GM18858 (cell line): ENCODE measurements at regions not wholly inside any gene's neighbourhood (a gene's known extent, or its start where the extent isn't known, plus 50 kb on each side); places are given as distances from the start of the nearest gene placed in this dataset.
"Not testable (repeated sequence)": the region's sequence is repeated elsewhere in the genome, so short reads cannot be mapped to it uniquely, and the experiment has no call there.

Experiments used
- ATAC-seq: cut with Tn5 transposase; IDR thresholded peaks from one replicate; pipeline ENCODE4 v1.9.1; 2021; ENCODE audit not compliant: unreplicated experiment

DNA sequence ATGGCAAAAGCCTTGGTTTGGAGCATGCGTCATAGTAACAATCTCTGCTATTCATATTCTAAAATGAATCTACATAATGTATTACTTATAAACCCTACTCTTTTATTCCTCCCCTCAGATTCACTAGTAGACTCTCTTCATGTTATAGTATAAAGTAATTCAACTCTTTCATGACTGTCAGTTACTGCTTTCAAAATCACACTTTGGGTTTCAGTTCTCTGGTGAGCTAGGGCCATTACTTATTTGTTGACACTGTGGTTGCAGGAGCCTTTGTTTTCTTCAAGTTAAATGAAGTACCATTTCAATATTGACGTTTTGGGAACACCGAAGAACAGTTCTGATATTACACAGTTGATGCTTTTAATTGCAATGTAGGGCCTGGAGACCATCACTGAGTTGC lies 378.4 kb downstream of the DDX10 start:
- peak; percentile 55 for ATAC-seq

DNA sequence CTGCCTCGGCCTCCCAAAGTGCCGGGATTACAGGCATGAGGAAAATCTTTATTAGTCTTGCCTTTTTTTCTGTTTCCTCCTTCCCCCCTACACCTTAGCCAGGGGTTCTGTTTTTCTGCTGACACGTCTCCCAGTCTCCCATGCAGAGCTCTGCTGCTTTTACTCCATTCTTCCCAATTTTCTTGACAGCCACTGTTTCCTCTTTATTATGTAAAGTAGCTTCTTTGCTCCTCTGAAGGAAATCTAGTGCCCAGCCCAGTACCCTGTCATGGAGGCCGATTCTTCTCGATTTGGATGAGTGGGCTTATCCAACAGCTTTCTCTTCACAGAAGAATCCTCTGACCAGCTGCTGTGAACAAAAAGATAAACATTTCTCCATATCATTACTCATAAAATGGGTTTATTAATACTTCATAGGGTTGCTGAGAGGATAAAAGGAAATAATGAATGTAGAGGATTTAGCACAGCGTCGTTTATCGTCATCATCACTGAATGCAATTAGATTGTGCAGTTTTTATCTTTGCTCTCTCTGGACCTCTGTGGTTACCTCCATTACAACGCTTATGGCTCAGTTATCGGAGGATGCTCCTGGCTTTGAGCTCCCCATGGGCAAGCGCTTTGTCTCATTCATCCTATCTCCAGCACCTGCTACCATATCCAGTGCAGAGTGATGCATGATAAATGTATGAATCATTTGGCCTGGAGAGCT lies 375.6 kb upstream of the C11orf87 start:
- ATAC-seq = no peak

DNA sequence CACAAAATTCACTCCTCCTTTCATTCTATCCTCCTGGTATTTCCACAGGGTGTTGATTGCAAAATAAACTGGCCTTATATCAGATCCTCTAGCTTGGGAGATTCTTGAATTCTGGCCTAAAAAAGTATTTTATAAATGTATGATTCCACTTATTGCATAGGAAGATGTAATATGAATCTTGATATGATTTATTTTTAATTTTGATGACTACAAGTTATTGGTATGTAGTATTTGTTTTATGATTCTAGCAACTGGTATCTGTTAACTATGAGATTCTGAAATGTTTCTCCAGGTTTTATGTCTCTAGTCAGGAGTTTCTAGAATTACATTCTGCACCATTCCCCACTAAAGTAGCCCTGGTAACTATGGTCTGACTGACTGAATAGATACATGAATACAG lies 373.9 kb upstream of the C11orf87 start:
- no peak for ATAC-seq

DNA sequence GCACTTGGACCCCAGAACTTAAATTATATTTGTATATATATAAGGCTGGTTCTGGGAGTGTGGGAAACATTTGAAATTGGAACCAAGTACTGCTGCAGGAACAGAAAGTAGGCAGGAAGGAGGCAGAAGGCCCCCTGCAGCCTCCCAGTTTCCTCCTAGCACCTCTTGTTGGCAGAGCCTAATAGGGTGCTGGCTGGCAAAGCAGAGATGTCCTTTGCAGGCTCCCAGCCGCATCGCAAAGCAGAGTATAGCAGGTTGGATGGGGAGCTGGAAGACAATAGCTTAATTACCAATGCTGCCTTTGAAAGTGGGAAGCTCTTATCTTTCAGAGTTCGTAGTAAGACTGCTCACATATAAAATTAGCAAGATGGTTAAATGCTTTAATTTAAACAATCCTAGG lies 370.8 kb upstream of the C11orf87 start:
- ATAC-seq = no peak

DNA sequence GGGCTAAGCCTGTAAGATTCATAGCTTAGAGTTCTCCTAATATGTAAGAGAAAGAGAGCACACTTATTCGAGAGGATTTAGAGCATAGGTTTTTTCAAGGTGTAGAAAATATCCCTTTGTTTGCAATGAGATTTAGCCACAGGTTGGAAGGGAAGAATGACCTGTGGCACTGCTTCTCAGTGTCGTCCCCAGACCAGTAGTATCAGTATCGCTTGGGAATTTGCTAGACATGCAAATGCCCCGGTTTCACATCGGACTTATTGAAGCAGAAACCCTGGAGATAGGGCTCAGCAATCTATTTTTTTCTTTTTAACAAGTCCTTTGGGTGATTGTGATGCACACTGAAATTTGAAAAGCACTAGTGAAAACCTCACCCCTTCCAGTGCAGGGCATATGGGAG lies 362.6 kb upstream of the C11orf87 start:
- no peak for ATAC-seq

DNA sequence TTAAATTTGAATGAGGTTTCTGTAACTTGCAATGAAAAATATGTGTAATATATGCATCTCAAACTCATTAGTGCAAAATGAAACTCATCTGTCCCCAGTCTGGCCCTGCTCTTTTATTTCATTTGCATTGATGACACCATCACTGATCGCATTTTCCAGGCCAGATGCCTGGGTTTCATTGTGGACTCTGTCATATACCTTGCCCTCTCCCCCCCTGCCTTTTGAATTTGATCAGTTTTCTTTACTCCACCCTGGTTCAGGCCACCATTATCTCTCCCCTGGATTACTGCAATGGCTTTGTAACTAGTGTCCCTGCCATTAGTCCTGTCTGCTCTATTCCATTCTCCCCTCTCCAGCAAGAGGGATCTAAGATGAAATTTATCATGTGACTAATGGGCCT lies 360.6 kb upstream of the C11orf87 start:
- ATAC-seq = no peak

DNA sequence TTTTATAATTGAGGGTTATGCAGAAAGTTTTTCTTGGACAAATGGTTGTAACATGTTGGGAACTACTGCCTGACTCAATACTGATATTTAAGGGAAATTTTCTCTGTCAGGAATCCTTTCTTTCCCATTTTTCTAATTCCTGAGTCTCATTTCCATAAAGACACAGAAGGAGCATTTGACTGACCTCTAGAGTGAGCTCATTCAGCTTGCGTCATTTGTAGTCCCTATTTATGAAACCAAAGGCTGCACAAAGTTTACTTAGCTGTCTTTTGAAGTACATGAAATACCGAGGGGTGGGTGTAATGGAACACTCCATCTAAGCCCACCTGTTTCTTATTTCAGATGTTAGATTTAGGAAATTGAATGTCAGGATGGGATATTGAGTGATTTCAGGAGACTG lies 359.5 kb upstream of the C11orf87 start:
- no peak for ATAC-seq

DNA sequence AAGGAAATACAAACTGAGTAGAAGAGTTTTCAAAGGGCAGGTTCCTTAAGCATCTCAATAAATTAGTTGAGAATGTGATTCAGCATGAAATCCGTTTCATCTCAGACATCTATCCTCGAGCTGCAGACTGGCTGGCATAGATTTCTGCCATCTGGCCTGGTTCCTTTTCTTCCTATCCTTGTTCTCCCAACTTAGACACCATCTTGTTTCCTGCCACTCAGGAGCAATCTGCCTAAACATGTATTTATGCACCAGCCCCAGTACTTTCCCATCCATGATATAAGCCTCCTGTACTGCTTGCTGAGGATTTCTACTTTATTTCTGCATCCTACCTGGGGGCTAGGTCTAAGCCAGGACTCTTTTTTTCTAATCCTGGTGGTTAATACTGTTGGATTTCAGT lies 359.1 kb upstream of the C11orf87 start:
- ATAC-seq = no peak

DNA sequence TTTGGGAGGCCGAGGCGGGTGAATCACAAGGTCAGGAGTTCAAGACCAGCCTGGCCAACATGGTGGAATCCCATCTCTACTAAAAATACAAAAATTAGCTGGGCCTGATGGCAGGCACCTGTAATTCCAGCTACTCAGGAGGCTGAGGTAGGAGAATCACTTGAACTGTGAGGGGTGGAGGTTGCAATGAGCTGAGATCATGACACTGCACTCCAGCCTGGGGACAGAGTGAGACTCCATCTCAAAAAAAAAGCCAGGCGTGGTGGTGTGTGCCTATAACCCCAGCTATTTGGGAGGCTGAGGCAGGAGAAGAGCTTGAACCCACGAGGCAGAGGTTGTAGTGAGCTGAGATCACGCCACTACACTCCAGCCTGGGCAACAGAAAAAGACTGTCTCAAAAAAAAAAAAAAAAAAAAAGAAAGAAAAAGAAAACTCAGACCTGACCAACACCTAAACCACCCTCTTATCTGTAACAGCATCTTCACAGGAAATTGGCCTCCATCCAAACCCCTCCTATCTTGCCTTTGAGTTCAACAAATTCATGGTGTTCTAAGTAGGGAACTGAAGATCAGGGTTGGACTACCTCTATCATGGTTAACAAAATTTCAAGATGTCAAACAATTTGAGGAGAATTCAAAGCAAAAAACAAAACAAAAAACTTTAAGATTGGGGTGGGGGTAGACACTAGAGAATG lies 357.2 kb upstream of the C11orf87 start:
- ATAC-seq = not testable (repeated sequence)

DNA sequence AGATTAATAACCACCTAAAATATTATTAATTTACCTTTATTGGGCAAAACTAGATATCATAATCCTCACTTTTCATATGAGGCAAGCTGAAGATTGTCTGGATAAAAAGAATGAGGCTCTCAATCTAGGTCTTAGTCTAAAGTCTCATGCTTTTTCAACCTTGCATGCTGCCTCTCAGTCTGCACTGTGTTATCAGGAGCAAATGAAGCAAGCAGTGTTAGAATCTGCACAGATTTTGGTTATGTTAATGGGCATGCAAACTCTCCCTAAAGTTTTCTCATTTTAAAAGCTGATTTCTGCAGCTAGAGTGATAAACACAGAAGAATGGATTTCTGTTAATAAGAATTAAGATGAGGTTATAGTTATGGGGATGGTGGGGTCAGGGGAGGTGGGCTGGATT lies 350.7 kb upstream of the C11orf87 start:
- ATAC-seq = no peak

DNA sequence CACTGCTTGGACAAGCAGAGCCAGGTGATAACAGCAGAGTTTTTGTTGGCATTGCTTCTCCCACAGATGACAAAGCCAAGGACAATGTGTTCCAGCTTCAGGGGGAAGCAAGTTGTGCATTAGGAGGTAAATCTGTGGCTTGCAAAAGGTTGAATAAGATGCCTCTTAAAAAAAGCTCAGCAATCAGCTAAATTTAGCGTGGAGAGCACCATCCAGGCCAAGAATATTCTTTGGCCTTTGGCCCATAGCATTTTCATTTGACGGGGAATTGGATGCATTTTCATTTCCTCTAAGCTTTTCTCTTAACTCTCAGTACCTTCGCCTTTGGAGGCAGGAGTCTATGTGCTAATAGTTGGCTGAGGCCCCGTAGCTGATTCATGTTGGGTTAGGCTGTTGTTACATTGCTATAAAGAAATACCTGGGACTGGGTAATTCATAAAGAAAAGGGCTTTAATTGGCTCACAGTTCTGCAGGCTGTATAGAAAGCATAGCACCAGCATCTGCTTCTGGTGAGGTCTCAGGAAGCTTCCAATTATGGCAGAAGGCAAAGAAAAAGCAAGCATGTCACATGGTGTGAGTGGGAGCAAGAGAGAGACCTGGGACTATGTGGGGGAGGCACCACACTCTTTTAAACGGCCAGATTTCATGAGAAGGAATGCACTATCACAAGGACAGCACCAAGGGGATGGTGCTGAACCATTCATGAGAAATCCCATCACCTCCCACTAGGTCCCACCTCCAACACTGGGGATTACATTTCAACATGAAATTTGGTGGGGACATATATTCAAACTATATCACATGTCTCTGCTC lies 350.1 kb upstream of the C11orf87 start:
- ATAC-seq = no peak

DNA sequence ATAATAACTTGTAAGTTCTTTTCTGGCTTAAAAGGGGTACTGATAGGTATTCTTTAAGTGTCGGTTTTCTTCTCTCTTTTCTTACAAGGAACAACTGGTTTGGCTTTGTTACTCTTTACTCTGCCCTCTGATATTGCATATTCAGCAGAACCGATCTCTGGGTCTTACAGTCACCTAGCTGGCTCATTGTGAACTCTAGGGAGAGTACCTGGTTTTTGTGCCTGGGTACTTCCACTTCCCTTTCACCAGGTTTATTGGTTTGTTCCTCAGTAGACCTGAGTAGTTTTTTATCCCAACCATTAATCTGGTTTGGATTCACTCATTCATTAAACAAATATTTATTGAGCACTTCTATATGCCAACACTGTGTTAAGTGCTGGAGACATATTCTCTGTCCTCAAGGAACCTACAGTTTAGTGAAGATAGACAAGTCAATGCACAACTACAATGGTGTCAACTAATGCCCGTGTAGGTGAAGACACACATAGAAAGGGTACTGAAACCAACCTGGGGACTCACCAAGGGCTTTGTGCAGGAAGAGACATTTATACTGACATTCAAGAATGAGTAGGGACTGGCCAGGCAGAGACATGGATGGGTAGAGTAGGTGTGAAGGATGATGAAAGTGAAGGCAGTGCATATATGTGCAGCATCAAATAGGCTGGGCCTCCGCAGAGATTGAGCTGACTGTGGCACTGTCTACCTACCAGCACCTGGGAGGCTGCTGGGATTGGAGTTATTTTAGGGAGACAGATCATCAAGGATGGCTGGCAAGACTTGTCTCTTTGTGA lies 348.8 kb upstream of the C11orf87 start:
- no peak for ATAC-seq

DNA sequence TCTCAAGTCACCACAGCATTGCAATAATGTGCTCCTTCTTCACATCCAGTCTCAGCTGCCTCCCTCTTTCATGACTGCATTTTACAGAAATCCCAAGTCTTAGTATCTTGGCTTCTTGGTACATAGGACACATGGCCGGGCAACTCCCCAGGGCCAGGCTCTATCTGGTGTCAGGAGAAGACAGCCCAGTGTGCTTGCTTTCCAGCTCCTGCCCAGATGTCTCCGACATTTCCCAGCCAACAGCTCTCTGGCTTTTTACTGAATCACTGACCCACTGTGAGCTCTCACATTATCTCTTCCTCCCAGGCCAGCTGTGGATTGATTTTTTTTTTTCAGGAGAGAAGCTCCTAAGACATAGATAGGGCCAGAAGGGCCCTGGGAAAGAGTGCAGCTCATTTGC lies 346.0 kb upstream of the C11orf87 start:
- no peak for ATAC-seq

DNA sequence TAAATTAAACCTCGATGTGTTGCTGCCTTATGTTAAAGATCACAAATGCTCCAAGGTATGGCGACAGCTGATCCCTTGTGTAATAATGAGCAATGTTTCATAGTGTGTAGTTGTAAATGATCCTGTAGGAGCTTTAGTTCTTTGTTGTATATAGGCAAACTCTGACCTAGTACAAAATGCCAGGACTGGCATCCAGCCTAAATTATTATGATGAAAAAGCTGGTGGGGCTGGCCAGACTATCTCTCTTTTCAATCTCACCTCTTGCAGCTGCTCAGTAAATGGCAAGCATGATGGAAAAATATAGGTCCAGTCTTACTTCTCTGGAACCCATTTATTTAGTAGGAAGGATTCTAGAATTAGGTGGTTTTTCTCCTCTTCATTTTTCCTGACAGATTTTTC lies 345.1 kb upstream of the C11orf87 start:
- ATAC-seq = no peak

DNA sequence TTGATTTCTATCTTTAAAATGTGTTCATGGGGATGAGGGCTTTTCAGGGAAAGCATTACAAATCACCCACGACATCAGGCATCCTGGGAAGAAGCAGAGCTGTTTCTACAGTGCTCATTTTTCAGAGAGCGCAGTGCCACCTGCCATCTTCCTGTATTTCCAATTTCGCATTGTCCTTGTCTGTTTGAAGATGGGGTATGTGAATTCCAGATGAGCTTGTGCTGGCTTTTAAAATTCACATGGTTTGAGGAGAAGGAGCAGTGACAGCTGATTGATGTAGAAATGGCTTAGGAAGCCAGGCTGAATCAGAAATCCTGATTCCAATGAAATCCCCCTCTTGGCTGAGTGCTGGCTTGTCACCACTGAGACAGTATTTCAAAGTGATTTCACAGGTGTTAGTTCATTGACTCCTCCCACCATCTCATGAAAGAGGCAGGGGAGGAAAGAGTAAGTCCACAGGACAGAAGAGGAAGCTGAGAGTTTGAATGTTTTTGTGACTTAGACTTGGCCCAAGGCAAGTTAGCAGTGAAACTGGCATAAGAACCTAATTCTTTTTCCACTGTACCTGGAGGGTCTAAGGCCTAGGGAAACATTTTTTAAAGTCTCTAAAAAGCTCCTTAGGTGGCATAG lies 344.6 kb upstream of the C11orf87 start:
- ATAC-seq = no peak

DNA sequence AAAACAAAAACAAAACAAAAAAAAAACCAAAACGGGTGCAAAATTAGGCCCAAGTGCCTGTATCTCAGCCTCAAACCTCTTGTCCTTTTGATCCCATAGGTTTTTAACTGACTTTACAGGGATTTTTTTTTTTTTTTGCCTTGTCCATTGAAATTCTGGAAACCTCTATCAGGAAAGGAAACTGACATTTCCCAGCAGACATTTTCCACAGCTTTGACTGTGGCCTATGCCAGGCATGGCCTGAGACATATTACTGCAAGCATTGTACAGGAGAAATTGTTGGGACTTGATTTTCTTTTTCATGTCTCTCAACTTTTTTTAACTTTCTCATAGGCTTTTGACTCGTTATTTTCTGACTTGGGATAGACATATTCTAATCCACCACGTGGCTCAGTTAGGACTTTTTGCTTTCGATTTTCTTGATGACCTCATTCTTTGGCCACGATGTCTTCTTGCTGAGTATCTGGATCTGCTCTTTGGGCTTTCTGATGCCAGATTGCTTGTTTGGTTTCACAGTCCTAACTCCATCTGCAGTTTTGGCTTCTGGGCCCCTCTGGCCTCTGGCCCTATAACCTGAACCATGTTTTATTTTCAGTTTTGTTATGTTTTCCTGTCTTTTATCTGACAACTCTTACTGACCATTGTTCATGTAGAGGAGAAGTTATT lies 336.1 kb upstream of the C11orf87 start:
- no peak for ATAC-seq

DNA sequence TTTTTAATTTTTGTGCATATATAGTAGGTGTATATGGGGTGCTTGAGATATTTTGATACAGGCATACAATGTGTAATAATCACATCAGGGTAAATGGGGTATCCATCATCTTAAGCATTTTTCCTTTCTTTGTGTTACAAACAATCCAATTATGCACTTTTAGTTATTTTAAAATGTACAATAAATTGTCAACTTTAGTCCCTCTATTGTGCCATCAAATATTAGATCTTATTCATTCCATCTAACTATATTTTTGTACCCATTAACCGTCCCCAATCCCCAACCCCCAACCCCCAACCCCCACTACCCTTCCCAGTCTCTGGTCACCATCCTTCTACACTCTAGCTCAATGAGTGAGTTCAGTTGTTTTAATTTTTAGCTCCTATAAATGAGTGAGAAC lies 335.1 kb upstream of the C11orf87 start:
- ATAC-seq = no peak

DNA sequence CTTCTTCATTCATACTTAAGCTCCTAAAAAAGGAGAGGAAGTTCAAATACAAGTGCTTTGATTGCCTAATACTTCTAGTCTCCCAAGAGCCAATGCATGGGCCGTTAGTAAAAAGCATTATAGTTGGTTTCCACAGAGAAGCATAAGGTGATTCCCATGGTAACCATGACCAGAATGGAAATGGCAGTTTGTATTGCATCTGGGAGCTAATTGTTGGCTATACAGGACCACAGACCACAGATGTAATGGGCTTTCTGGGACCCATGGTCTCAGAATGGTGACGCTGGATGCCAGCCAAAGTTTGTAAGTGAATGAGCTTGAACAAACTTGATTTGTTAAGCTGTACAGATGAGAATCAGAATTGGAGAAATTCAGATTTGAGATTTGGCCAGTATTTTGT lies 333.9 kb upstream of the C11orf87 start:
- ATAC-seq = no peak

DNA sequence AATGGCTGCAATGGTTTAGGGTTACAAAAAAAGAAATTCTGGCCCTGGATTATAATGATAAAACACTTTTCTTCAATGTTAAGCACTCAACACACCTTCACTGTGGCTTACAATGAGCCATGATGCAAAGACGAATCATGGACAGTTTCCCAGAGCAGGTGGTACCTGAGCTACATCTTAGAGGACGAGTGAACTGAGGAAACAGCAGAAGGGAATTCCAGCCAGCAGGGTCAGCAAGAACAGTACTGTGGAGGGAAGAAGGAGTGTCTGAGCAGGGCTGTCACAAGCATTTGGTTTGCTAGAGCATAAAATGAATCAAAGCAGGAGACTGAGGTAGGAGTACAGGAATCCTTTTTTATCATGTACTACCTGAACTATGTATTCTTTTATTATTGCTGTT lies 332.8 kb upstream of the C11orf87 start:
- ATAC-seq = no peak

DNA sequence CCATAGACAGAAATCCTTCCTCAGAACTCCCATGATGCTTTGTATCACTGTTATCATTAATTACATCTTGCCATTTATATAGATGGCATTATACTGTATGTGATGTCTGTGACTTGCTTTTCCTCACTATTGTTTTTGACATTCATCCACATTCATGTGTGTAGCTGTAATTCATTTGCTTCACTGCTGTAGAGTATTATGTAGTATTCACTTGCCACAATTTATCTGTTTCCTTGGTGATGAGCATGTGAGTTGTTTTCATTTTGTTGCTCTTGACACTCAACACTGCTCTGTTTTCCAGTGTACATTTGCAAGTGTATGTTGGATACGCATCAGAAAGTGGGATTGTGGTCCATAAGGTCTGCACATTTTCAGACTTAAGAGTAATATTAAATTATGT lies 328.6 kb upstream of the C11orf87 start:
- ATAC-seq = no peak
